H1 (cell line): ENCODE measurements at regions not wholly inside any gene's neighbourhood (a gene's known extent, or its start where the extent isn't known, plus 50 kb on each side); places are given as distances from the start of the nearest gene placed in this dataset.

Source experiments
- CTCF ChIA-PET: fragments of 300-600 bp; sonication (Branson Sonifier 250); formaldehyde crosslinking; loops from one replicate; lab custom pipeline; 2021; ENCODE audit not compliant: partially characterized antibody; lab: Charles Lee
- POLR2A ChIA-PET: fragments of 300-600 bp; sonication (Branson Sonifier 250); formaldehyde crosslinking; loops from one replicate; lab custom pipeline; 2021; ENCODE audit warnings: inconsistent platforms; ENCODE audit not compliant: partially characterized antibody; lab: Charles Lee
- DNase-seq, 2 experiments: peaks; one replicate each; pipeline versions ENCODE4 v3.0.0 to v3.0.0-alpha.2; 2010 to 2022; ENCODE audit warnings: low spot score in 2 of 2, low read depth in 1 of 2, mixed read lengths in 1 of 2
- FAIRE-seq: peaks from 2 replicates; lab custom pipeline; 2011; peaks lifted over from hg19 to GRCh38; lab: Jason Lieb, UNC
- H2AFZ ChIP-seq: 2 replicates; pipeline ENCODE4 v1.8.1; 2012; ENCODE audit warnings: low read length, inconsistent platforms
- H2AK5ac ChIP-seq: 2 replicates; pipeline ENCODE4 v1.6.1; 2013; ENCODE audit warnings: low read depth, low read length
- H2BK120ac ChIP-seq: replicated peaks from 2 replicates; pipeline ENCODE3; 2013; ENCODE audit warnings: low read depth, low read length, inconsistent platforms
- H2BK12ac ChIP-seq: 2 replicates; pipeline ENCODE4 v1.6.1; 2013; ENCODE audit warnings: low read depth, low read length
- H2BK15ac ChIP-seq: 2 replicates; pipeline ENCODE4 v1.6.1; 2013; ENCODE audit warnings: low read length
- H2BK20ac ChIP-seq: 2 replicates; pipeline ENCODE4 v1.6.1; 2013; ENCODE audit warnings: low read length
- H2BK5ac ChIP-seq: 2 replicates; pipeline ENCODE4 v1.6.1; 2013; ENCODE audit warnings: low read depth, low read length
- H3K14ac ChIP-seq: 2 replicates; pipeline ENCODE4 v1.6.1; 2013; ENCODE audit warnings: inconsistent platforms; ENCODE audit not compliant: insufficient read length
- H3K18ac ChIP-seq: 2 replicates; pipeline ENCODE4 v1.6.1; 2013; ENCODE audit warnings: low read length; ENCODE audit errors: extremely low read depth
- H3K23ac ChIP-seq: 2 replicates; pipeline ENCODE4 v1.6.1; 2013; ENCODE audit warnings: inconsistent platforms; ENCODE audit not compliant: insufficient read length
- H3K23me2 ChIP-seq: 2 replicates; pipeline ENCODE4 v1.6.1; 2013; ENCODE audit warnings: low read depth, low read length
- H3K27ac ChIP-seq: 2 replicates; pipeline ENCODE4 v1.6.1; 2011; ENCODE audit warnings: low read depth, low read length, inconsistent platforms
- H3K27me3 ChIP-seq, 4 experiments: replicated peaks in 1 of 4; 1 replicate in 1 of 4; 2 replicates in 3 of 4; pipeline versions ENCODE4 v1.6.1 to v1.8.1; 2011 to 2013; ENCODE audit warnings: low read length in 3 of 4, mild to moderate bottlenecking in 3 of 4, inconsistent platforms in 2 of 4, mixed read lengths in 2 of 4, moderate library complexity in 1 of 4; ENCODE audit not compliant: control insufficient read depth in 3 of 4, insufficient read depth in 3 of 4; ENCODE audit errors: extremely low read depth in 1 of 4
- H3K36me3 ChIP-seq, 4 experiments: 2 replicates each; pipeline versions ENCODE4 v1.6.1 to v1.8.1; 2011 to 2013; ENCODE audit warnings: mild to moderate bottlenecking in 4 of 4, low read length in 3 of 4, moderate library complexity in 2 of 4, control low read depth in 1 of 4, inconsistent platforms in 1 of 4; ENCODE audit not compliant: insufficient read depth in 4 of 4, control insufficient read depth in 2 of 4
- H3K4ac ChIP-seq: replicated peaks from 2 replicates; pipeline ENCODE3; 2013; ENCODE audit warnings: low read length, low read depth, mixed read lengths, inconsistent platforms; ENCODE audit not compliant: insufficient read length
- H3K4me1 ChIP-seq, 4 experiments: replicated peaks in 1 of 4; 1 replicate in 1 of 4; 2 replicates in 3 of 4; pipeline versions ENCODE4 v1.6.1 to v1.8.1; 2011 to 2013; ENCODE audit warnings: low read length in 3 of 4, inconsistent platforms in 2 of 4, mixed read lengths in 1 of 4; ENCODE audit not compliant: insufficient read depth in 4 of 4, control insufficient read depth in 3 of 4
- H3K4me2 ChIP-seq, 2 experiments: 2 replicates each; pipeline versions ENCODE4 v1.6.1 to v1.8.1; 2011 to 2013; ENCODE audit warnings: low read depth in 2 of 2, low read length in 2 of 2, control low read depth in 1 of 2, inconsistent platforms in 1 of 2, mild to moderate bottlenecking in 1 of 2; ENCODE audit not compliant: insufficient read depth in 1 of 2
- H3K4me3 ChIP-seq, 4 experiments: fragments of 200-600, 300-600 bp in 1 of 4; sonication (generic), shearing (Covaris generic), sonication (Bioruptor Twin) in 1 of 4; 2 replicates each; pipeline versions ENCODE4 v1.5.1 to v1.8.1; 2011 to 2016; ENCODE audit warnings: low read length in 4 of 4, low read depth in 3 of 4, control low read depth in 2 of 4, inconsistent platforms in 2 of 4, mild to moderate bottlenecking in 2 of 4, mixed read lengths in 1 of 4, moderate library complexity in 1 of 4; ENCODE audit not compliant: insufficient read depth in 2 of 4; ENCODE audit errors: extremely low read depth in 1 of 4
- H3K56ac ChIP-seq: replicated peaks from 2 replicates; pipeline ENCODE3; 2013; ENCODE audit warnings: low read depth, mild to moderate bottlenecking, mixed read lengths, low read length, inconsistent platforms; ENCODE audit not compliant: insufficient read length
- H3K79me1 ChIP-seq: 2 replicates; pipeline ENCODE4 v1.6.1; 2013; ENCODE audit warnings: low read depth, low read length, control low read depth
- H3K79me2 ChIP-seq, 2 experiments: 2 replicates each; pipeline versions ENCODE4 v1.6.1 to v1.8.1; 2012 to 2013; ENCODE audit warnings: low read length in 2 of 2, mild to moderate bottlenecking in 2 of 2, inconsistent platforms in 1 of 2; ENCODE audit not compliant: insufficient read depth in 2 of 2, control insufficient read depth in 1 of 2
- H3K9ac ChIP-seq, 4 experiments: replicated peaks in 1 of 4; 1 replicate in 1 of 4; 2 replicates in 3 of 4; pipeline versions ENCODE4 v1.6.1 to v1.8.1; 2011 to 2013; ENCODE audit warnings: low read depth in 3 of 4, low read length in 3 of 4, control low read depth in 2 of 4, mild to moderate bottlenecking in 2 of 4, moderate library complexity in 2 of 4, inconsistent platforms in 1 of 4; ENCODE audit errors: extremely low read depth in 1 of 4
- H3K9me3 ChIP-seq, 2 experiments: 2 replicates each; pipeline versions ENCODE4 v1.6.1 to v1.8.1; 2012 to 2013; ENCODE audit warnings: mild to moderate bottlenecking in 2 of 2, moderate library complexity in 2 of 2, control low read depth in 1 of 2, inconsistent platforms in 1 of 2, low read depth in 1 of 2, low read length in 1 of 2, mixed read lengths in 1 of 2; ENCODE audit not compliant: insufficient read depth in 2 of 2
- H4K20me1 ChIP-seq, 2 experiments: replicated peaks in 1 of 2; 2 replicates each; pipeline versions ENCODE3 to v1.8.1; 2011 to 2013; ENCODE audit warnings: inconsistent platforms in 2 of 2, low read length in 2 of 2, mild to moderate bottlenecking in 1 of 2; ENCODE audit not compliant: insufficient read depth in 2 of 2, control insufficient read depth in 1 of 2
- H4K5ac ChIP-seq: 2 replicates; pipeline ENCODE4 v1.6.1; 2013; ENCODE audit warnings: low read length, low read depth, mixed read lengths, inconsistent platforms; ENCODE audit not compliant: insufficient read length
- H4K8ac ChIP-seq: 2 replicates; pipeline ENCODE4 v1.8.0; 2013; ENCODE audit warnings: mild to moderate bottlenecking, moderate library complexity, low read length, inconsistent platforms; ENCODE audit not compliant: insufficient read depth; ENCODE audit errors: extremely low read depth
- H4K91ac ChIP-seq: replicated peaks from 2 replicates; pipeline ENCODE3; 2013; ENCODE audit warnings: low read length, mixed read lengths, inconsistent platforms; ENCODE audit not compliant: insufficient read length
- CTBP2 ChIP-seq: IDR thresholded peaks from 2 replicates; pipeline ENCODE4 v1.7.0; 2011; ENCODE audit warnings: borderline replicate concordance, mild to moderate bottlenecking, moderate library complexity, mixed read lengths, low read length; ENCODE audit not compliant: insufficient read depth, insufficient read length
- EP300 ChIP-seq, 2 experiments: IDR thresholded peaks; 1 replicate in 1 of 2; 2 replicates in 1 of 2; pipeline ENCODE4 v1.6.1; 2011 to 2012; ENCODE audit warnings: low read depth in 2 of 2, low read length in 2 of 2, mild to moderate bottlenecking in 2 of 2, borderline replicate concordance in 1 of 2, inconsistent platforms in 1 of 2, moderate library complexity in 1 of 2
- HDAC2 ChIP-seq, 2 experiments: fragments of 300-600 bp in 1 of 2; sonication (generic) in 1 of 2; IDR thresholded peaks; 2 replicates each; pipeline ENCODE4 v1.6.1; 2011 to 2012; ENCODE audit warnings: low read depth in 2 of 2, low read length in 2 of 2, mild to moderate bottlenecking in 2 of 2, moderate library complexity in 2 of 2, borderline replicate concordance in 1 of 2, inconsistent platforms in 1 of 2
- KDM4A ChIP-seq: IDR thresholded peaks from one replicate; pipeline ENCODE4 v1.7.1; 2012; ENCODE audit warnings: low read depth, mild to moderate bottlenecking, moderate library complexity, low read length, inconsistent platforms; ENCODE audit not compliant: severe bottlenecking
- RAD21 ChIP-seq, 2 experiments: IDR thresholded peaks in 1 of 2; conservative IDR thresholded peaks in 1 of 2; 2 replicates each; pipeline ENCODE4 v1.6.1; 2011; ENCODE audit warnings: low read depth in 2 of 2, low read length in 2 of 2, improper control_type of control experiment in 1 of 2, inconsistent platforms in 1 of 2, mild to moderate bottlenecking in 1 of 2, moderate library complexity in 1 of 2
- SIN3A ChIP-seq, 2 experiments: IDR thresholded peaks in 1 of 2; conservative IDR thresholded peaks in 1 of 2; 2 replicates each; pipeline ENCODE4 v1.6.1; 2011 to 2012; ENCODE audit warnings: low read length in 2 of 2, improper control_type of control experiment in 1 of 2, low read depth in 1 of 2, mild to moderate bottlenecking in 1 of 2
- SIRT6 ChIP-seq: IDR thresholded peaks from one replicate; pipeline ENCODE4 v1.7.1; 2012; ENCODE audit warnings: low read length, inconsistent platforms
- TCF12 ChIP-seq: IDR thresholded peaks from 2 replicates; pipeline ENCODE4 v1.6.1; 2011; ENCODE audit warnings: low read depth, mild to moderate bottlenecking, low read length
- TEAD4 ChIP-seq: IDR thresholded peaks from 2 replicates; pipeline ENCODE4 v1.6.1; 2012; ENCODE audit warnings: low read depth, low read length, inconsistent platforms, mixed read lengths
- YY1 ChIP-seq: IDR thresholded peaks from 2 replicates; pipeline ENCODE4 v1.6.1; 2011; ENCODE audit warnings: low read depth, mild to moderate bottlenecking, low read length
- WGBS, 2 experiments: shearing (Covaris generic) in 1 of 2; methylation state at CpG; one replicate each; pipeline versions ENCODE4 v1.1.6 to v1.1.7; 2013 to 2015; ENCODE audit warnings: low lambda C conversion rate in 2 of 2, mixed read lengths in 2 of 2, inconsistent platforms in 1 of 2, low coverage in 1 of 2, missing lambda C conversion rate in 1 of 2; ENCODE audit not compliant: insufficient replicate concordance in 2 of 2, insufficient coverage in 1 of 2, insufficient read length in 1 of 2; ENCODE audit errors: extremely low coverage in 1 of 2, missing lambda C conversion rate in 1 of 2; 5-methylcytosine and 5-hydroxymethylcytosine counted together
- TF ChIP-seq, protein P1 (sequence below): IDR thresholded peaks from 2 replicates; pipeline ENCODE4 v1.6.1; 2012; ENCODE audit warnings: inconsistent platforms

DNA sequence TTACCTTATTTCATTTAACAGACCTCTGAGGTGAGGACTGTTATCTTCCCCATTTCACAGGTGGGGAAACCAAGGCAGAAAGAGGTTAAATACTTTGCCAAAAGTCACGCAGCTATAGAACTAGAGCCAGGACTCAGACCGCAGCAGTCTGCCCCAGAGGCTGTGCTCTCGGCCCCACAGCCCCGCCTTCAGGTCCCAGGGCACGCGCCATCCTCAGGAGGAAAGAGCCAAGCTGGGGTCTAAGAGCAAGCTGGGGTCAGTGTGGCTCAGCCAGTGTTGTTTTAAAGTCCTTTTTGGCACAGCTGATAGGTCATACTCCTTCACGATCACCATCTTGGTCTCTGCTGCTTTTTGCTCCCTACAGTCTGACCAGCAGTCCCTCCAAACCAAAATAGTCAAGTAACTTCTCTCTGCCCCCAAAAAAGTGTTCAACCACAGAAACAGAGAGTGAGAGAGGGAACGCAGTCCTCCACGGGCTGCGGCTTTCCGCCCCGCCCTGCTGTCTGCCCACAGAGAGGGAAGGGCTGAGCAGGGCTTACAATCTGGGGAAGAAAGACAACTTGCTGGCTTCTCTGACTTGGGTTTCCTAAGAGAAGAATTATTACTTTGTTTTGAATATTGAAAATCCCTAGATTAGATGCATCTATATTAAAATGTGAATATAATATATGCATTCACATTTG, 137.2 kb upstream of the OPCML start:
- Histone ChIP-seq H3K23me2 (no peaks in the 10 kb centered on the region), H3K18ac (peak overlapping the region; percentile 54; the same call in 1 of the 2 replicates), H2BK12ac (no peak overlapping the region; the same call in 1 of the 2 replicates), H3K4me3 (no peak overlapping the region), H4K91ac (no peak overlapping the region), H3K36me3 (no peaks in the 10 kb centered on the region), H3K14ac (no peak overlapping the region), H2BK120ac (no peak overlapping the region), H3K9ac (no peak overlapping the region), H2BK15ac (no peak overlapping the region), H3K56ac (no peak overlapping the region), H4K5ac (no peak overlapping the region), H3K4me1 (peaks cover 0 to 16% (median 0%) of the 10 kb centered on the region in 4 experiments; a peak in 2 of 7 replicates), H3K9me3 (no peaks in the 10 kb centered on the region), H3K23ac (no peak overlapping the region), H2BK5ac (0 out of 2 replicates have a peak overlapping the region, but pooled peaks have one; percentile 9), H4K20me1 (no peaks in the 10 kb centered on the region), H2AK5ac (no peak overlapping the region), H3K27ac (no peak overlapping the region), H3K27me3 (no peaks in the 10 kb centered on the region), H2AFZ (peak overlapping the region; percentile 75; the same call in 1 of the 2 replicates), H3K4ac (no peak overlapping the region), H3K4me2 (no peak overlapping the region), H2BK20ac (no peak overlapping the region), H3K79me1 (no peaks in the 10 kb centered on the region), H3K79me2 (no peaks in the 10 kb centered on the region), H4K8ac (no peak overlapping the region; the same call in 1 of the 2 replicates)
- CTCF ChIA-PET, result interaction anchor here (1.0 to 1.6 kb wide), 3 partner anchors 8 to 51 kb away, joined by 3 to 5 read pairs (median 4); no protein-coding TSS in a partner anchor
- FAIRE-seq, result no peak
- no peak for DNase-seq
- 73% methylated on average over 10 of the region's 12 CpGs; no CpG with 5 or more reads in 1 of the 2 experiments for WGBS, 2 experiments
- POLR2A ChIA-PET, result no interaction called here
- TF ChIP-seq TEAD4, result no peak
- TF ChIP-seq SIRT6, result no peak
- no peak for TF ChIP-seq TCF12
- TF ChIP-seq SIN3A (conservative IDR thresholded peaks at IDR 0.05 in 1 of 2, IDR thresholded peaks at IDR 0.05 in 1 of 2; ENCODE audit: low read depth in 1 of 2, low read length in 2 of 2), result no peak
- no peak for TF ChIP-seq HDAC2 (IDR thresholded peaks at IDR 0.05; ENCODE audit: borderline replicate concordance in 1 of 2, low read depth in 2 of 2, low read length in 2 of 2)
- TF ChIP-seq, protein P1, sequence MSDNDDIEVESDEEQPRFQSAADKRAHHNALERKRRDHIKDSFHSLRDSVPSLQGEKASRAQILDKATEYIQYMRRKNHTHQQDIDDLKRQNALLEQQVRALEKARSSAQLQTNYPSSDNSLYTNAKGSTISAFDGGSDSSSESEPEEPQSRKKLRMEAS, result 0 out of 2 replicates have a peak, but pooled peaks have one; percentile 9
- no peak for TF ChIP-seq EP300 (IDR thresholded peaks at IDR 0.05; ENCODE audit: borderline replicate concordance in 1 of 2, low read depth in 2 of 2, low read length in 2 of 2)
- TF ChIP-seq CTBP2, result no peak
- peak; percentile 22 to 37; a peak in 3 of 4 replicates for TF ChIP-seq RAD21 (IDR thresholded peaks at IDR 0.05 in 1 of 2, conservative IDR thresholded peaks at IDR 0.05 in 1 of 2; ENCODE audit: low read depth in 2 of 2, low read length in 2 of 2)
- TF ChIP-seq YY1, result no peak
- no peak for TF ChIP-seq KDM4A
